ENCODE measurements at regions not wholly inside any gene's neighbourhood (a gene's known extent, or its start where the extent isn't known, plus 50 kb on each side); places are given as distances from the start of the nearest gene placed in this dataset.

DNA sequence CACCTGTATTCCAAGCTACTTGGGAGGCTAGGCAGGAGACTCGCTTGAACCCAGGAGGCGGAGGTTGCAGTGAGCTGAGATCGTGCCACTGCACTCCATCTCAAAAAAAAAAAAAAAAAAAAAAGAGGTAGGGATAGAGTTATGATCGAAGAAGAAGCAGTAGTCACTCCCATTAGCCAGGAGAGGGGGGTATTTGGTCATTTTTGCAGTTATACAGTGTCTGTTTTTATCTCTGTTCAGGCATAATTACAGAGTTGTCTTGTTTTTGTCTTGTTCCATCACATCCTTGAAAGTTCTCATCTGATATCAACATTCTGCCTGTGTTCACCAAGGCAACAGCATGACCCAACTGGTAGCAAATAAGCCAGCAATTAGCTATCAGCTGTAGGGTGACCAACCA, 98.5 kb upstream of the TMPO start:
- Histone ChIP-seq H3F3A (ENCODE audit: insufficient read depth, low read length) (no peaks in the 10 kb centered on the region), H4K20me1 (ENCODE audit: insufficient read depth, low read length) (no peaks in the 10 kb centered on the region), H2AFZ (ENCODE audit: low read length) (no peak overlapping the region), H3K9ac (ENCODE audit: low read length) (no peak overlapping the region), H3K9me3 (replicated peaks; ENCODE audit: insufficient read depth, low read length) (no peaks in the 10 kb centered on the region), H3K4me3 (ENCODE audit: low read length) (no peak overlapping the region), H3K27ac (ENCODE audit: low read length) (no peak overlapping the region), H3K4me1 (ENCODE audit: low read length) (no peaks in the 10 kb centered on the region), H3K4me2 (ENCODE audit: low read depth, low read length) (no peak overlapping the region), H3K79me2 (ENCODE audit: low read length) (no peaks in the 10 kb centered on the region), H3K27me3 (replicated peaks; ENCODE audit: insufficient read depth, low read length) (no peaks in the 10 kb centered on the region), H3K36me3 (replicated peaks; ENCODE audit: insufficient read depth, low read length) (no peaks in the 10 kb centered on the region), H3K9me2 (replicated peaks; ENCODE audit: insufficient read depth, low read length) (no peaks in the 10 kb centered on the region)
- DNase-seq = no peak
- TF ChIP-seq, protein P1, sequence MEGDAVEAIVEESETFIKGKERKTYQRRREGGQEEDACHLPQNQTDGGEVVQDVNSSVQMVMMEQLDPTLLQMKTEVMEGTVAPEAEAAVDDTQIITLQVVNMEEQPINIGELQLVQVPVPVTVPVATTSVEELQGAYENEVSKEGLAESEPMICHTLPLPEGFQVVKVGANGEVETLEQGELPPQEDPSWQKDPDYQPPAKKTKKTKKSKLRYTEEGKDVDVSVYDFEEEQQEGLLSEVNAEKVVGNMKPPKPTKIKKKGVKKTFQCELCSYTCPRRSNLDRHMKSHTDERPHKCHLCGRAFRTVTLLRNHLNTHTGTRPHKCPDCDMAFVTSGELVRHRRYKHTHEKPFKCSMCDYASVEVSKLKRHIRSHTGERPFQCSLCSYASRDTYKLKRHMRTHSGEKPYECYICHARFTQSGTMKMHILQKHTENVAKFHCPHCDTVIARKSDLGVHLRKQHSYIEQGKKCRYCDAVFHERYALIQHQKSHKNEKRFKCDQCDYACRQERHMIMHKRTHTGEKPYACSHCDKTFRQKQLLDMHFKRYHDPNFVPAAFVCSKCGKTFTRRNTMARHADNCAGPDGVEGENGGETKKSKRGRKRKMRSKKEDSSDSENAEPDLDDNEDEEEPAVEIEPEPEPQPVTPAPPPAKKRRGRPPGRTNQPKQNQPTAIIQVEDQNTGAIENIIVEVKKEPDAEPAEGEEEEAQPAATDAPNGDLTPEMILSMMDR (IDR thresholded peaks at IDR 0.05; ENCODE audit: low read length) = no peak
- TF ChIP-seq EZH2 (optimal IDR thresholded peaks at IDR 0.05; ENCODE audit: low read depth, low read length) (no peak), EZH2phosphoT487 (IDR thresholded peaks at IDR 0.05; ENCODE audit: low read length) (no peak)

DNA sequence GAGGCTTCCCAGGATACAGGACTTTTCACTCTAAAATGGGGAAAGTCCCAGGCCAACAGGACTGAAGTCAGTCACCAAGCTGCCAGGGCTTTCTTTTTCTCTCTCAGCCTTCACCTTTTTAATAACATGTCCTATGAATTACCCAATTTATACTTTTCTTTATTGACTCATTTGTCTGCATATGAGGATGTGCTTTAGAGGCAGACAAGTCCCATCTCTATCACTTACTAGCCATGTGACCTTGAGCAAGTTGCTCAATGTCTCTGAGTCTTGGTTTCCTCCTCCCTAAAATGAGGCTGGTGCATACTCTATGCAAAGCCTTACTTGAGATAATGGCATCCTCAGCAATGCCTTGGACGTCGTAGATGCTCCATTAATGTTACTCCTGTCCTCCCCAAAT, 98.1 kb upstream of the TMPO start:
- Histone ChIP-seq H3K9me3 (replicated peaks; ENCODE audit: insufficient read depth, low read length) (no peaks in the 10 kb centered on the region), H2AFZ (ENCODE audit: low read length) (no peak overlapping the region), H3K4me3 (ENCODE audit: low read length) (no peak overlapping the region), H3K4me2 (ENCODE audit: low read depth, low read length) (no peak overlapping the region), H3K4me1 (ENCODE audit: low read length) (no peaks in the 10 kb centered on the region), H3F3A (ENCODE audit: insufficient read depth, low read length) (no peaks in the 10 kb centered on the region), H4K20me1 (ENCODE audit: insufficient read depth, low read length) (no peaks in the 10 kb centered on the region), H3K27me3 (replicated peaks; ENCODE audit: insufficient read depth, low read length) (no peaks in the 10 kb centered on the region), H3K79me2 (ENCODE audit: low read length) (no peaks in the 10 kb centered on the region), H3K36me3 (replicated peaks; ENCODE audit: insufficient read depth, low read length) (no peaks in the 10 kb centered on the region), H3K9ac (ENCODE audit: low read length) (no peak overlapping the region), H3K27ac (ENCODE audit: low read length) (no peak overlapping the region), H3K9me2 (replicated peaks; ENCODE audit: insufficient read depth, low read length) (no peaks in the 10 kb centered on the region)
- DNase-seq = no peak
- TF ChIP-seq EZH2 (optimal IDR thresholded peaks at IDR 0.05; ENCODE audit: low read depth, low read length) (no peak), EZH2phosphoT487 (IDR thresholded peaks at IDR 0.05; ENCODE audit: low read length) (no peak)
- TF ChIP-seq, protein P1 (IDR thresholded peaks at IDR 0.05; ENCODE audit: low read length) = no peak

- H3K27ac ChIP-seq (ENCODE audit: low read length) = no peak overlapping the region
Measured at GRCh38 chr12:98418357-98419075, 96.9 kb upstream of the TMPO start.

More at GRCh38 chr12:98418357-98419075, 96.9 kb upstream of the TMPO start:
- no peak overlapping the region for H2AFZ ChIP-seq (ENCODE audit: low read length)
- H3F3A ChIP-seq (ENCODE audit: insufficient read depth, low read length) = no peaks in the 10 kb centered on the region
- TF ChIP-seq EZH2phosphoT487 (IDR thresholded peaks at IDR 0.05; ENCODE audit: low read length) (no peak), EZH2 (optimal IDR thresholded peaks at IDR 0.05; ENCODE audit: low read depth, low read length) (no peak)
- TF ChIP-seq, protein P1 (IDR thresholded peaks at IDR 0.05; ENCODE audit: low read length) = no peak
- no peaks in the 10 kb centered on the region for H3K79me2 ChIP-seq (ENCODE audit: low read length)
- no peaks in the 10 kb centered on the region for H4K20me1 ChIP-seq (ENCODE audit: insufficient read depth, low read length)
- no peaks in the 10 kb centered on the region for H3K27me3 ChIP-seq (replicated peaks; ENCODE audit: insufficient read depth, low read length)
- no peaks in the 10 kb centered on the region for H3K9me2 ChIP-seq (replicated peaks; ENCODE audit: insufficient read depth, low read length)
- no peaks in the 10 kb centered on the region for H3K36me3 ChIP-seq (replicated peaks; ENCODE audit: insufficient read depth, low read length)
- no peak overlapping the region for H3K9ac ChIP-seq (ENCODE audit: low read length)
- no peaks in the 10 kb centered on the region for H3K4me1 ChIP-seq (ENCODE audit: low read length)
- no peak for DNase-seq
- no peak overlapping the region for H3K4me2 ChIP-seq (ENCODE audit: low read depth, low read length)
- no peaks in the 10 kb centered on the region for H3K9me3 ChIP-seq (replicated peaks; ENCODE audit: insufficient read depth, low read length)
- no peak overlapping the region for H3K4me3 ChIP-seq (ENCODE audit: low read length)
